HCT116 (cell line): ENCODE measurements at regions not wholly inside any gene's neighbourhood (a gene's known extent, or its start where the extent isn't known, plus 50 kb on each side); places are given as distances from the start of the nearest gene placed in this dataset.

Source experiments
- ATAC-seq: fragments of 200-7000 bp; cut with Tn5 transposase; 2 replicates; pipeline ENCODE4 v1.9.1; 2020; ENCODE audit warnings: mild to moderate bottlenecking, moderate library complexity
- BruUV-seq: library from RNA; stranded (reverse); fragments of 400-500 nt; replicated peaks from 2 replicates; lab custom pipeline; 2021; lab: Mats Ljungman, UMichigan
- CTCF ChIA-PET: fragments of 300-600 bp; sonication (Branson Sonifier 250); formaldehyde crosslinking; loops from one replicate; lab custom pipeline; 2021; ENCODE audit warnings: antibody characterized with exemption; lab: Charles Lee
- POLR2A ChIA-PET: fragments of 300-600, 350-600 bp; sonication (Branson Sonifier 250); formaldehyde crosslinking; loops from one replicate; lab custom pipeline; 2021; ENCODE audit warnings: antibody characterized with exemption; lab: Charles Lee
- RAD21 ChIA-PET, 2 experiments: fragments of 300-600 bp; sonication (Branson Sonifier 250); formaldehyde crosslinking; loops; one replicate each; lab custom pipeline; 2023; ENCODE audit warnings: low total read pairs in 2 of 2; ENCODE audit not compliant: uncharacterized antibody in 2 of 2, unreplicated experiment in 2 of 2, low non-redundant PET in 1 of 2; lab: Charles Lee
- DNase-seq: peaks from one replicate; pipeline ENCODE4 v3.0.0-alpha.2; 2010; ENCODE audit warnings: low read depth, low spot score
- H2AFZ ChIP-seq: fragments of 200-600 bp; shearing (Covaris generic), sonication (generic); 2 replicates; pipeline ENCODE4 v1.6.1; 2017; ENCODE audit warnings: low read depth, mixed run types, mixed read lengths, antibody characterized with exemption, low read length; ENCODE audit not compliant: poor library complexity, severe bottlenecking
- H3K27ac ChIP-seq: 2 replicates; pipeline ENCODE4 v1.5.1; 2012; ENCODE audit warnings: low read depth, low read length
- H3K27me3 ChIP-seq: fragments of 200-600 bp; sonication (generic); 2 replicates; pipeline ENCODE4 v1.6.1; 2016; ENCODE audit warnings: mixed run types, low read length, mixed read lengths; ENCODE audit not compliant: insufficient read depth
- H3K36me3 ChIP-seq, 2 experiments: fragments of 200-500 bp in 1 of 2; fragments of 200-600 bp in 1 of 2; sonication (Bioruptor generic) in 1 of 2; sonication (generic) in 1 of 2; 2 replicates each; pipeline versions ENCODE4 v1.5.1 to v1.6.1; 2014 to 2016; ENCODE audit warnings: low read length in 2 of 2, inconsistent platforms in 1 of 2, mixed read lengths in 1 of 2, mixed run types in 1 of 2; ENCODE audit not compliant: insufficient read depth in 2 of 2, control insufficient read depth in 1 of 2
- H3K4me1 ChIP-seq, 2 experiments: fragments of 200-600 bp in 1 of 2; sonication (generic) in 1 of 2; 2 replicates each; pipeline versions ENCODE4 v1.5.1 to v1.6.1; 2012 to 2017; ENCODE audit warnings: low read length in 2 of 2, inconsistent platforms in 1 of 2, mild to moderate bottlenecking in 1 of 2, mixed read lengths in 1 of 2, mixed run types in 1 of 2, moderate library complexity in 1 of 2; ENCODE audit not compliant: insufficient read depth in 2 of 2, control insufficient read depth in 1 of 2
- H3K4me2 ChIP-seq: fragments of 200-600 bp; sonication (generic); 2 replicates; pipeline ENCODE4 v1.6.1; 2017; ENCODE audit warnings: mixed run types, low read length, mixed read lengths
- H3K4me3 ChIP-seq, 2 experiments: fragments of 200-600 bp in 1 of 2; sonication (generic) in 1 of 2; replicated peaks in 1 of 2; 2 replicates each; pipeline ENCODE4 v1.5.1; 2011 to 2016; ENCODE audit warnings: low read length in 2 of 2, control low read depth in 1 of 2, low read depth in 1 of 2, mild to moderate bottlenecking in 1 of 2, mixed read lengths in 1 of 2, mixed run types in 1 of 2
- H3K79me2 ChIP-seq: fragments of 200-600 bp; sonication (generic); 2 replicates; pipeline ENCODE4 v1.6.1; 2017; ENCODE audit warnings: mild to moderate bottlenecking, mixed run types, low read length, moderate library complexity, mixed read lengths; ENCODE audit not compliant: insufficient read depth
- H3K9ac ChIP-seq: fragments of 200-600 bp; sonication (generic); 2 replicates; pipeline ENCODE4 v1.6.1; 2016; ENCODE audit warnings: low read length, mixed read lengths
- H3K9me2 ChIP-seq: fragments of 200-600 bp; sonication (generic), shearing (Covaris generic); 2 replicates; pipeline ENCODE4 v1.6.1; 2017; ENCODE audit warnings: mixed run types, mild to moderate bottlenecking, moderate library complexity; ENCODE audit not compliant: insufficient read depth
- H3K9me3 ChIP-seq, 2 experiments: fragments of 200-500 bp in 1 of 2; fragments of 200-600 bp in 1 of 2; sonication (Bioruptor generic) in 1 of 2; sonication (generic) in 1 of 2; 2 replicates each; pipeline ENCODE4 v1.6.1; 2014 to 2017; ENCODE audit warnings: low read length in 2 of 2, mixed read lengths in 2 of 2, inconsistent platforms in 1 of 2, low read depth in 1 of 2, mild to moderate bottlenecking in 1 of 2, mixed run types in 1 of 2, moderate library complexity in 1 of 2; ENCODE audit not compliant: control insufficient read depth in 1 of 2, insufficient read depth in 1 of 2
- H4K20me1 ChIP-seq: fragments of 200-600 bp; sonication (generic), shearing (Covaris generic); 2 replicates; pipeline ENCODE4 v1.6.1; 2017; ENCODE audit warnings: mixed run types, mild to moderate bottlenecking, moderate library complexity; ENCODE audit not compliant: insufficient read depth
- EZH2 ChIP-seq: fragments of 200-600 bp; sonication (generic); IDR thresholded peaks from 2 replicates; pipeline ENCODE4 v1.6.1; 2017; ENCODE audit warnings: antibody characterized with exemption, mixed run types
- JUND ChIP-seq: IDR thresholded peaks from 2 replicates; pipeline ENCODE4 v1.6.1; 2012
- POLR2A ChIP-seq: IDR thresholded peaks from 2 replicates; pipeline ENCODE4 v1.7.0; 2011; ENCODE audit warnings: borderline replicate concordance; ENCODE audit not compliant: insufficient read depth, insufficient read length; ENCODE audit errors: extremely low read depth
- POLR2AphosphoS5 ChIP-seq: IDR thresholded peaks from 2 replicates; pipeline ENCODE4 v1.6.1; 2011; ENCODE audit warnings: mild to moderate bottlenecking, low read depth, low read length, moderate library complexity
- SRF ChIP-seq: IDR thresholded peaks from 2 replicates; pipeline ENCODE4 v1.6.1; 2012; ENCODE audit warnings: low read depth
- intact Hi-C: fragments of 100-400 bp; cut with micrococcal nuclease; formaldehyde crosslinking; loops from 2 replicates; pipeline ENCODE4 v1.10.0; 2022

- TF ChIP-seq POLR2AphosphoS5 (no peak), EZH2 (no peak)
- DNase-seq (no peak), ATAC-seq (no peak)
- no TSS peak for BruUV-seq
- intact Hi-C loops: no loop called here
- ChIA-PET POLR2A (no interaction called here), RAD21 (no interaction called here), CTCF (no interaction called here)
- no peaks in the 10 kb centered on the region for H3K36me3 ChIP-seq
- no peaks in the 10 kb centered on the region for H4K20me1 ChIP-seq
- H3K9ac ChIP-seq: no peak overlapping the region
- no peaks in the 10 kb centered on the region for H3K4me1 ChIP-seq
- H3K79me2 ChIP-seq: no peaks in the 10 kb centered on the region
- H3K27ac ChIP-seq: no peak overlapping the region
- H3K9me2 ChIP-seq: no peaks in the 10 kb centered on the region
- no peak overlapping the region for H3K4me2 ChIP-seq
- H3K9me3 ChIP-seq: peaks cover 0 to 3% of the 10 kb centered on the region in 2 experiments; a peak in 2 of 4 replicates
- no peak overlapping the region for H3K4me3 ChIP-seq
- H2AFZ ChIP-seq: no peak overlapping the region
- H3K27me3 ChIP-seq: no peaks in the 10 kb centered on the region
These were observed 954.1 kb downstream of the AACS start for GRCh38 chr12:126019385-126019784.

- RAD21 ChIA-PET: no interaction called here
- BruUV-seq: no TSS peak
- Histone ChIP-seq H3K36me3 (no peaks in the 10 kb centered on the region), H3K4me3 (no peak overlapping the region), H4K20me1 (no peaks in the 10 kb centered on the region), H2AFZ (no peak overlapping the region), H3K79me2 (no peaks in the 10 kb centered on the region), H3K4me2 (no peak overlapping the region), H3K27me3 (no peaks in the 10 kb centered on the region), H3K4me1 (no peaks in the 10 kb centered on the region), H3K9me2 (no peaks in the 10 kb centered on the region), H3K9me3 (peaks cover 0 to 3% of the 10 kb centered on the region in 2 experiments; a peak in 2 of 4 replicates), H3K9ac (no peak overlapping the region), H3K27ac (no peak overlapping the region)
- ATAC-seq (no peak), DNase-seq (no peak)
- POLR2A ChIA-PET: no interaction called here
- no peak for TF ChIP-seq POLR2AphosphoS5
- TF ChIP-seq SRF: no peak
- no peak for TF ChIP-seq POLR2A
- no peak for TF ChIP-seq JUND
- intact Hi-C loops: no loop called here
- CTCF ChIA-PET: no interaction called here
These were observed 956.4 kb downstream of the AACS start for GRCh38 chr12:126021675-126022074.
